AG08396 (cell line): ENCODE measurements at regions not wholly inside any gene's neighbourhood (a gene's known extent, or its start where the extent isn't known, plus 50 kb on each side); places are given as distances from the start of the nearest gene placed in this dataset.

ENCODE experiments used
- DNase-seq: peaks from one replicate; pipeline ENCODE4 v3.0.0; 2012; ENCODE audit warnings: low spot score, mixed read lengths

DNA sequence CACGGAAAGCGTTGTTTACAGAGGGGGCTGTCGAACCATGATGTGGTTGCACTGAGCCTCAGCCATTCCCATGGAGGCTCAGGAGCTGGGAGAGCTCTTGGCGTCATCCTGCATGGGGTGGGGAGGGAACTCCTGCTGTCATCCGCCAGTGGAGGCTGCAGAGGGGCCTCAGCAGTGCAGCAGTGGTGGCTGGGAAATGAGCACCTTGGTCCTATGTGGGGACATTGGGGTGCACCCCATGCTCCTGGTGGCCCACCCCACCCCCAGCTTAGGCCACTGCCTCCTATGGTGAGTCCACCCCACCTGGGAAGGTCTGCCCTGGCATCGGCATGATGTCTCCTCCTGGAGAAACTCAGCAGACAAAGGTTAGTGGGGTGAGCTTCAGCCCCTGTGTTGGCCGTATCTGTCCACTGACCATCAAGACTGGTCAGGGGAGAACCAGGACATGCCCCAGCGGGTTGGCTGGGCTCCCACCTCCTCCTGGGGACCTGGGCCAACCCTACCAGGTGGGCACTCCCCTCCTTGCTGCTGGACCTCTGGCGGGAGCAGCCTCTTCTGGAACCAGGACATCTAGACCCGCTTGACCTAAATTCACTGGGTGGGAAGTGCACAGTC is 67.8 kb upstream of the HDAC4 start:
- no peak for DNase-seq

DNA sequence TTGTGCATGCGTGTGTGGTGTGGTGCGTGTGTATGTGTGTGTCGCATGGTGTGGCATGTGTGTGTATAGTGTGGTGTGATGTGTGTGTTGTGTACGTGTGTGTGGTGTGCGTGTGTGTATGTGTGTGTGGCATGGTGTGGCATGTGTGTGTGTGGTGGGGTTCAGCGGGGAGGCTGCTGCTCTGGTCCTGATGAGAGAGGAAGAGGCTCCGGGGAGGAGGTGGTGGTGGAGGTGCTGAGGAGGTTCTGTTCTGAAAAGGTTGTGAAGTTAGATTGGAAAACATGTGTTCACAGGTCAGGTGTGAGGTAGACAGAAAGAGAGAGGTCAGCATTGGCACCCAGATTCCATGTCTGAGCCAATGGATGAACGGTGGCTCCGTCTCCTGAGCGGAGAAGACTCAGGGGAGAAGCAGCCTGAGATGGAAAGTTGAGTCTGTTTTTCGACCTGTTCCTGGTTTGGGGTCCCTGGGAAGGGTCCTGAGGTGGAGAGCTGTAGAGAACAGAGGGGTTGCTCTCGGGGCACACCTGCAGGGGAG is 67.2 kb upstream of the HDAC4 start:
- no peak for DNase-seq

DNA sequence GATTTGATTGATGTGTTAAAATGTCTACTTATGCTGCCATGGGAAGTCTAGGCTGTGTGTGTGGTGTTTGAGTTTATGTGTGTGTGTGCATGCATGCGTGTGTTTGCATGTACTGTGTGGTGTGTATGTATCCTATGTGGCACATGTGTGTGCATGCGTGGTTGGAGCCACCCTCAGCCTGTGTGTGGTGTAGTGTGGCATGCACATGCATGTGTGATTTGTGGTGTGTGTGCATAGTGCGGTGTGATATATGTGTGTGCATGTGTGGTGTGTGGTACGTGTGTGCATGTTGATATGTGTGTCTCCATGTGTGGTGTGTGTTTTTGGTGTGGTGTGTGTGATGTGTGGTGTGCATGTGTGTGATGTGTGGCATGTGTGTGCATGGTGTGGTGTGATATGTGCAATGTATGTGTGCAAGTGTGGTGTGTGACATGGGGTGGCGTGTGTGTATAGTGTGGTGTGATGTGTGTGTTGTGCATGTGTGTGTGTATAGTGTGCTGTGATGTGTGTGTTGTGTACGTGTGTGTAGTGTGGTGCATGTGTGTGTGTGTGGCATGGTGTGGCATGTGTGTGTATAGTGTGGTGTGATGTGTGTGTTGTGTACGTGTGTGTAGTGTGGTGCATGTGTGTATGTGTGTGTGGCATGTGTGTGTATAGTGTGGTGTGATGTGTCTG is 66.6 kb upstream of the HDAC4 start:
- no peak for DNase-seq

DNA sequence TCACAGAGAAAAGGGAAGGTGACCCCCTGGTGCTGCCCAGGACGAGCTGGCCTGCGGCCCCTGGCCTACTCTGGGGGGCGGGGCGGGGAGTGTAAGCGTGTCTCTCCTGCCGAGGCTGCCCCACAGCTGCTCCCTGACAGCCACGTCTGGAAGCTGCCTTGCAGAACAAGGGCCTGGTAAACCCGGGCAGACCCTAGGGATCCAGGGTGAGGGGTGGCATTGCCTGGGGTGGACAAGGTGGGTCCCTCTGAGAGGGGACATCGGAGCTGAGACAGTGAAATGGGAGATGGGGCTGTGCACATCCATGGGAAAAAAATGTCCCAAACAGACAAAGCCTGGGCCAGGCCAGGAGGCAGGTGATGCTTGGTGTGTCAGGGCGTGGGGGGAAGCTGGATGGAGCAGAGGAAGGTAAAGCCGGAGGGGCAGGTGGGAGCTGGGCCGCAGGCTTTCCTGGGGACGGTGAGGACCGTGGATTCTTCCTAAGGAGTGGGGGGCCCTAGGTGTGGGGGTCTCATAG is 66.0 kb upstream of the HDAC4 start:
- DNase-seq = no peak

DNA sequence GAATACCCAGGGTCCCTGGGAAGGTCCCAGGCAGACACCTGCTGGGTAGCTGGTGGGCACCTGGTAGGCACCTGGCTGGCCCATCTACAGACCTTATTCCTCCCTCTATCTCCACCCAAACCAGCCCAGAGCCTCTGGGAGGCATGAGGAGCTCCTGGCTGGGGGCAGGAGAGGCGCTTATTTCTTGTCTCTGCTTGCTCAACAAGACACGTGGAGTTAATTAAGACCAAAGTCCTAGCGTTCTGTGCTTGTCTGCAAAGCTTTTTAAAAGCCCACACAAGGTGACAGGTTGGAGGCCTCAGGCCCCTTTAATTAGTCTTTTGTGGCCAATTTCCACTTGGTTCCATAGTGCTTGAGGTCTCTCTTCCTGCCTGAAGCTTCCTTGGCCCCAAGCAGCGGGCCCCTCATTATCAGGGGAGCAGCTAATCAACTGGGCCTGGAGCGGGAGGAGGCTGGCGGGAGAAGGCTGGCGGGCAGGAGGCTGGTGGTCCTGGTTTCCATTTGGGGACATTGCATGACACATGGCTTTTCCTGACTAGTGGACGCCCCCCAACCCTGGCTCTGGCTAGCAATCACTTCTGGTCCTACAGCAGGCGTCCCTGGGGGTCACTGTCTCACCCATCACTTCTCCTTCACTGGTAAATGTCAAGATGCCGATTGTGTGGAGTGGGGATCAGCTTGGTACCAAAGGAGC is 65.4 kb upstream of the HDAC4 start:
- no peak for DNase-seq

DNA sequence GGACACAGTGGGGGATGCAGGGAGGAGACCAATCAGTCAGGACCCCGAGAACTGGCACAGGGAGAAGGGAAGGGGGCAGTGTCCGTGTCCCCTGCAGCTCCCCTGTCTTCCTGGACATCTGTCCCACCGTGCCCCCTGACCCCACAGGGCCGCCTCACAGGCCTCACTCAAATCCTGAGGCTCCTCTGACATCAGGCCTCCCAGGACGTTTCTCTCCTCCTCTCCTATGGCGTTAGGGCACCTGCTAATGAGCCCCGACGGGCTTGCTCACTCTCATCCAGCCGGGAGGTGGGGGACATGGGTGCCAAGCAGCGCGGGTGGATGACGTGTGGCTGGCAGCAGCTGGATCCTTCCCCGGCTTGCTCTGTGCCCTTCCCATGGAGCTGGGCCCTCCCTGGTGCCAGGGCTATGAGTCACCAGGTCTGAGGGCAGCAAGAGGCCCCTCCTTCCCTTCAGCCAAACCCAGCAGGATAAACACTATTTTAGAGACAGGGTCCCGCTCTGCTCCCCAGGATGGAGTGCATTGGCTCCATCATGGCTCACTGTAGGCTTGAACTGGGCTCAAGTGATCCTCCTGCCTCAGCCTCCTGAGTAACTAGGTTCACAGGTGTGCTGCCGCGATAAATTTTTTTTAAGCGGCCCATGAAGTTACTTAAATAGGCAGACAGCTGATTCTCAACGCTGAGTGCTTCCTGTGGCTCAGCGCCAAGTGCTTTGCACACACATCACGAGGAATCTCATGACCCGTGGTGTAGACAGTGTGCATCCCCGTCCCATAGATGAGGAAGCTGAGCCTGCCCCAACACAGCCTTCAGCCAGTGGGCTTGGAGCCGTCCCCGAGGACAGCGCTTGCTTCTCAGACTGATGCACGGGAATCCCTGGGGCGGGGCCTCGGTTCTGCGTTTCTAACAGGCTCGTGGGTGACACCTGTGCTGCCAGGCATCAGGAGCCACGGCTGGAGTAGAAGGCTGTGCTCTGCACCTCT is 64.5 kb upstream of the HDAC4 start:
- DNase-seq = peak; percentile 53

DNA sequence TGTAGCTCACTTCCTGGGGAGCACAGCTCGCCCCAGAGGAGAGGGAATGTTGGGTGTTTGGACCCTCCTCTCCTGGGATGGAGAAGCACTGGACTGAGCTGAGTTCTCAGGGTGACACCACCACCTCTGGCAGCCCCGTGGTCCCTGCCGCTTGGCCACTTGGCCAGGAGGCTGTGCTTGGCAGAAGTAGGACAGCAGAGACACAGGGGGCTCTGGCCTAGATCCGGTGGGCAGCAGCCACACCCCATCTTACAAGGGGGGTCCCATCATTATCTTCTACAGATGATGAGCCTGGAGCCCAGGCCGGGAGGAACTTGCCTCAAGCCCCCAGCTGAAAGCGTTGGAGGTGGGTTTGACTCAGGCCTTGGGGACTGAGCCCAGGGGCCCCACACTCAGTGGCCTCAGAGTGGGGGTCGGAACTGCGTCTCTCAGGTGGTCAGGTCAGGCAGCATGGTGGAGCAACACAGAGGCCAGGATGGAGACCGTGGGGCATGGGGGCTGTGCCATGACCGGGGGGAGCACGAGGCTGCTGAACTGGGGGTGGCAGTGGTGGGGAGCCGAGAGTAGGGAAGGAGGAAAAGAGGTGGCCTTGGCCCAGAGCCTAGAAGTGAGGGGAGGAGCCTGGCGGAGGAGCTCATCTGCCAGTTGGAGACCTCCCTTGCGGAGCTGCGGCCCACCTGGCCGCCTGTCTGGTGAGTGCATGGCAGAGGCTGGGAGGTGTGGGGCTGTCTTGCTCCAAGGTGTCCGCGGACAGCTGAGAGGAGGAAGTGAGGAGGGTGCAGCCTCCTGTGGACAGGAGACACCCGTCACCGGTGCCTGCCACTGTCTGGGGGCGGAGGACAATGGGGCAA is 63.6 kb upstream of the HDAC4 start:
- DNase-seq = no peak

DNA sequence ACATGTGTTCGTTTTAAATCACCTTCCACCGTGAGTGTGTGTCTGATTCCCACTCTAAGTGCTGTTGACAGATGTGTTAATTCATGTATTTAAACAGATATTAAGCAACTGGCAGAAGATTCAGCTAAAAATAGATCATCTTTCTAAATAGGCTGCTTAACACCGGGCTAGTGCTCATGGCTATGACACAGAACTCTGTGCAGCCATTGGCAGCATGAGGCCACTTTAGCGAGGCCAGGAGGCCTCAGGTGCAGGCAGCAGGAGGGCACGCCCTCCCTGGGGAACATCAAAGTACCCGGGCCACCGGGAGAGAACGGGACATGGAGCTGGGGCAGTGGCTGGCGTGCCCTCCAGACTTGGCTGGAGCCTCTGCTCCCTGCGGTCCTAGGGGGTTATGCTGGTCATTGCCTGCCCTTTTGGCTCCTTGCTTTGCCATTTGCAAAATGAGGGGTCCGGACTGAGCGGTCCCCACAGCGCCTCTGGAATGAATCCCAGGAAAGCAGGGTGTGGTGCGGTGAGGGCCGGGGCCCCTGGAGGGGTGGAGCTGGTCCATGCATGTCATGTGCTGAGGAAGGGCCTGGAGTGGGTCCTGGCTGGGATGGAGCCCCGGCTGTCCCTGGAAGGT is 62.8 kb upstream of the HDAC4 start:
- no peak for DNase-seq

DNA sequence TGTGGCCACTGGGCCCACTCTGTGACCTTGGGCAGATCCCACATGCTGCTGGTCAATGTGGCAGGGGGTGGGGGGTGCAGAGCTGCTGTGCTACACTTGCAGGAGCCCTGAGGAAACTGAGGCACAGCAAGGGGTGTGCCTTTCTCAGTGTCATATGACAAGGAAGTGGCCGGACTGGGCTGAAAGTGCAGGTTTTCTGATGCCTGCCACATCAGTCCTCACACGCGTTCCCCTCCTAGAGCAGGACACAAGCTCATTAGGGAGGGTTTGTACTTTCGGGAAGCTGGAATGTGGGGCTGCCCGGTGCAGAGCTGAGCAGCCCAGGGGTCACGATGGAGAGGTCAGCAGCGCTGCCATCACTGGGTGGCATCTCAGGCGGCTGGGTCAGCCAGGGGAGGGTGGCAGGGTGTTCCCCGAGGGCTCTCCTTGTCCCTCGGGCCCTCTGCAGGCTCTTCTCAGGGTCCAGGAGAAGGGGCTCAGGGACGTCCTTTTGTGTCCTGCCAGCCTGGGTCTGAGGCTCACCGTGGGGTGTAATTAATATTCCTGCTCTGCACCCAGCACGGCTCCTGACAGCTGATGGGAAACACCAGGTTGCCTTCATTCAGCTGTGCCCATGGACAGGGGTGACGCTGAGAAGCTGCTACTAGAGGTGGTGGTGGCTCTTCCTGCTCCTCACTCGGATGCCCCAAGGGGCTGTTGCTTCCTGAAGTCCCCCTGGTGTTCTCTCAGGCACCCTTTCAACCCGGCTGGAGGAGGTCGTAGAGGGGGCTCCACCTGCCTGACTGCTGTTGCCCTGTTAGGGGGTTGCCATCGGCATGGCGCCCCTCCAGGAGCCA is 62.1 kb upstream of the HDAC4 start:
- no peak for DNase-seq

DNA sequence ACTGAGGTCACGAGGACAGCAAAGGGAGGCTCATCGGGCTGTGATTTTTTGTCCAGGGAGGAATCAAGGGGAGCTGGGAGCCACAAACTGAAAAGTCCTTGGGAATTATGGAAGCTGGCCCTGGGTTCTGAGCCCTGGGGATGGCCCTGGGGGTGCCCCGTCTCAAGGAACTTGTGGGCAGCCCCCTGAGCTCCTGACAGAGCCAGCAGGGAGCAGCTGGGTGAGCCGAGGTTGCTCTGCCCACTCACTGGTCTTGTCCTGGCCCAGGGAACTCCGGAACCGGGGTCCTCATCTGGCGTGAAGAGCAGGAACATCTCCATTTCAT is 61.3 kb upstream of the HDAC4 start:
- DNase-seq = no peak

DNA sequence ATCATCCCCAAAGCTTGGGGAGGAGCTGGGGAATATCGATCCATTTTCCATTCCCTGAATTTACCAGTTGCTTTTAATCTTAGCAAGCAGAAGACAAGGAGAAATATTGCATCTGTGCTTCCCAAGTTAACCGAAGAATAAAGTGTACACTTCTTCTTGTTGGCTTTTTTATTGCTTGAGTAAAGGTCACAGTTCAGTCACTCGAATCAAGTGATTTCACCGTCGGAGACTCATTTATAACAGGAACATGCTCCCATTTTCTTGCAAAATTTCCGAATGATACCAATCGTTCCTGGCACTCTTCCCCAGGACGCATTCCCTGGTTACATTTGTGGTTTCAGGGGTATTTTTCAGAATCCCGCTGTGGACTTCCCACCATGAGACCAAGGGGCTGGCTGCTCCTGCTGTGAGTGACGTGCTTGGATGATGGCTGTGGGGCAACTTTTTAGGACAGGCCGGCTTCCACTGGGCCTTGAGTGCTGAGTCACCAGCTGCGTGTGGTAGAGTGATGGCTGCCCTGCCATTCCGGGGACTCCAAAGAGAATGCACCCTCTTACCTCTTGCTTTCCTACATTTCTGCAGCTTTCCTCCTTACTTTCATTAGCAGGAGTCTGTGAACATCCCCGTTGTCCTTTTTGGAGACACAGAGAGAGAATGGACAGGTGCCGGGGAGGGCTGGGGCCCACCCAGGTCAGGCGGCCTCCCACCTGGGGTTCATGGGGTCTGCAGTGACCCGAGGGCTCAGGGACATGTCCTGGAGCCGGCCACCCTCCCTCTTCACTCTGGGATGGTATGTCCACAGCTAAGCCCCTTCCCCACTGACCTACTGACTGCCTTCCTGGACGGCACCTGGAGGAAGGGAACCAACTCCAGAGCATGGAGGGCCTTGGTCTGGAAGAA is 60.7 kb upstream of the HDAC4 start:
- no peak for DNase-seq

DNA sequence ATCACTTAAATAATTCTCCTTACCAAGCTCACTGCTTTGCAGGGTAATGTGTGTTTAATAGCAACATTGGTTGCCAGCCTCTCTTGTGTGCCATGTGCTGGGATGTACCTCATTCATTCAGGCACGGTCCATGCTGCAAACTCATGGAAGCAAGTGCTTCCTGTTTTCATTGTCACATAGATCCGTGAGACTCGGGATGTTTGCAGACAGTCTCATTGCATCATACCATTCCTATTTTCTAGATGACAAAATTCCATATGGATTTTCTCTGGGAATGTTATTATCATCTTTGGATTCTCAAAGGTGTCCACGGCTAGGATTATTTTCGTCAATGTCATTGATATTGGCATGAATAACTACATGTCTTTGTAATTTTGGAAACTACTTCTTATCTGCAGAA is 60.0 kb upstream of the HDAC4 start:
- DNase-seq = no peak

DNA sequence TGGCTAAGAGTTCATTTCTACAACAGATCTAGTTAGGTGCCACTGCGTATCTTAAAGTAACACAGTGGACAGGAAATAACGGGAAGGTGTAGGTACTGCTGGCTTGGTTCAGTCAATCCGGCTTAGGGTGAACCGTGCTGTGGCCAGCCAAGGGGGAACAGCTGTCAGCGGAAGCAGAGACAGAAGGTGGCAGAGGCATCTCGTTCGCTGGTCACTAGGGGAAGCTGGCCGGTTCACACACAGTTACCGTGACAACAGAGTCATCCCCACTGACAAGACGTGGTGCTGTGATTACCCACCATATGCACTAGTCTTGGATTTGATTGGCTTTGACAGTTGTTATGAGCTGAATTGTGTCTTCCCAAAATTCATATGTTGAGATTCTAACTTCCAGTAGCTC is 58.8 kb upstream of the HDAC4 start:
- no peak for DNase-seq

DNA sequence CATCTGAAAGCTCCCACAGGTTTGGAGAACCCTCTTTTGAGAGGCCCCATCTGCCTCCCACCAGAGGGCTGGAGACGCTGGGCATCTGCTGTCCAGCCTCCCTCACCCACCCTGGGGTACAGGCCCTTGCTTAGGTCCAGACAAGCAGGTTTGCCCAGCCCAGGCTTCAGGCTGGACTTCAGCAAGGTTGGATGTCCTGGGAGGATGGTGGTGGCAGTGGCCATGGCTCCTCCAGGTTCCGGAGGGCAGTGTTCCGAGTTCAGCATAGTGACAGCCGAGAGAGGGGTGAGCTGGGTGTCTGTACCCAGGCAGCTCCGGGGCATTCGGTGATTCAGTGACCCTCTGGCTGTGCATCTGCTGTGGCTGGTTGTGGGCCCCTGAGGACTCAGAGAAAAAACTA is 58.2 kb upstream of the HDAC4 start:
- DNase-seq = no peak

DNA sequence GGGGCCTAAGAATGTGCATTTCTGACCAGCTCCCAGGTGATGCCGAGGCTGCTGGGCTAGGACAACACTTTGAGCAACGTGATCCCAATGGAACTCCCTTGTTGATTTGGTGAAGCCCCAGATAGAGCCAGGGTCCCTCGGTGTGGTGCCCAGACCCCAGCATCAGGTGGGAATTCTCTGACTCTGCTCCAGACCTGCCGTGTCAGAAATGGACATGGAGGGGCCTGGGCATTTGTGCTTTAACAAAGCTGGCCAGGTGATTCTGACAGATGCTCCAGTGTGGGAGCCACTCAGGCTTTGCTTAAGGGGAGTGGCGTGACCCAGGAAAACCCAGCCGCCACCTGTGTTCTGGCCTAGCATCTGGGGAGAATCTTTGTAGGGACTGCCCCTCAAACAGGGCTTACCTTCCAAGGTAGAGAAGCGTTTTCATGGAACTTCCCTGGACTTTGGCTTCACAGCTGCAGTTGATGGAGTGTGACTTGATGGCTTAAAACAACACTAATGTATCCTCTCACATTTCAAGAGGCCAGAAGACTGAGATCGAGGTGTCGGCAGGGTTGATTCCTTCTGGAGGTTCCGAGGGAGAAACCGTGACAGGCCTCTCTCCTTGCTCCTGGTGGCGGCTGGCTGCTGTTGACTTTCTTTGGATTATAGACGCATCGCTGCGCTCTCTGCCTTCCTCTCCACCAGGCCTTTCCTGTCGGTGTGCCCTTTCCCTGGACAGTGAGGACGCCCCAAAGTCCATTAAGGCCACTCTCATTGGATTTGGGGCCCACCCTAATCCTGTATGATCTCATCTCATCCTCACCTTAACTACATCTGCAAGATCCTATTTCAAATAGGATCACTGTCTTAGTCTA is 57.0 kb upstream of the HDAC4 start:
- no peak for DNase-seq

DNA sequence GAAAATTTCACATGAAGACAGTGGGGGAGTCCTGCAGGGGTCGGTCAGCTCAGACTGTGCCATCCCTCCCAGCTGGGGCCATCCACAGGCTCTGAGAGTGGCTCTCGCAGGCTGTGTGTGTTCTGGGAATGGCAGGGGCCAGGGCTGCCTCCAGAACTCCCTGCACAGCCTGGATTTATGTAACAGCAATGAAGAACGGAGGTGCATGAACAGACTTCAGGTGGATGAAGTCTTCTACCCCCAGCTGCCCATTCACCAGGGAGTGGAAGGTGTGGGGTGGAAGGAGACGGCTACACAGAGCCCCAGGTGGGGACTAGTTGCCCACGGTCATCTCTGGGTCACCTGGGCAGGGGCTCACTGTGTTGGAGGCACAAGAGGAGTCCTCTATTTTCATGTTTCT is 56.1 kb upstream of the HDAC4 start:
- DNase-seq = no peak

DNA sequence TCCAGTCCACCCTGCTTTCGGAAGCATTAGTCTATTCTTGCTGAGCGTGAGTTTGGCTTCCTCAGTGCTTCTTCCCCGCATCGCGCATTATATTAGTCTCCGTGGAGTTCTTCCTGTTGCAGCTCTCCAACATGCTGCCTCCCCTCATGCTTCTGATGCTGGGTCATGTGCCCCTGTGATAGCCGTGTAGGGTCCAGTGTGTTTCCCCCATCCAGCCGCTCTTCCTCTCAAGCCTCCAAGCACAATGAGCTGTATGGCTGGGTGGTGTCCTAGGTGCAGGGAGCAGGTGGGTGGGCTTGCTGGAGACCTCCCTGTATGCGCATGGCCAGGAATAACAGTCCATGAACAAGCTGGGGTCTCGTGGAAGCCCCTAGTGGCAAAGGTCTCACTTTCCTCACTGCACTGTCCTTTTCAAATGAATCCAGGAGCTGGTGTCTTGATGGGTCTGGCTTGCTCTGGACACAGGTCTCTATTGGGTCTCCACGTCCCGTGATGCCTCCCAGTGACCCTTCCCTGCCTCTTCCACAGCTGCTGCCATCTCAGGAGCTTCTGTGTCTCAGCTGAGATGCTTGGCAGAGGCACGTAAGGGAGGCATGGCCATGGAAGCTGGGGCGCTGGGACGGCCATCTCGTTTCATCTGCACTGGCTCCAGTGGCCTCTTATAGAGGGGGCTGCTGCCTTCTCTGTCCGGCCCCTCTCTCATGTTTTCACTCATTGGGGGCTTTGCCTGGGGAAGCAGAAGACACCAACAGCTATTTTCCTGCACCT is 54.8 kb upstream of the HDAC4 start:
- DNase-seq = no peak
